HG03571 (cell line): ENCODE measurements at regions not wholly inside any gene's neighbourhood (a gene's known extent, or its start where the extent isn't known, plus 50 kb on each side); places are given as distances from the start of the nearest gene placed in this dataset.

Source experiments
- ATAC-seq: cut with Tn5 transposase; IDR thresholded peaks from one replicate; pipeline ENCODE4 v1.9.1; 2021; ENCODE audit not compliant: unreplicated experiment

- ATAC-seq: no peak
Observed at GRCh38 chr13:111448504-111448903, 128.1 kb downstream of the TEX29 start.

- ATAC-seq: no peak
Observed at GRCh38 chr13:111449041-111449440, 128.6 kb downstream of the TEX29 start.

GRCh38 chr13:111451402-111451801 is 131.0 kb downstream of the TEX29 start:
- ATAC-seq: no peak

- ATAC-seq: no peak
Observed at GRCh38 chr13:111456452-111457230, 136.2 kb downstream of the TEX29 start.

GRCh38 chr13:111458001-111458531 is 137.6 kb downstream of the TEX29 start:
- no peak for ATAC-seq

- ATAC-seq: no peak
Observed at GRCh38 chr13:111458739-111459138, 138.3 kb downstream of the TEX29 start.

- ATAC-seq: no peak
Observed at GRCh38 chr13:111459803-111460547, 139.5 kb downstream of the TEX29 start.

- ATAC-seq: no peak
Observed at GRCh38 chr13:111460548-111461444, 140.4 kb downstream of the TEX29 start.

- no peak for ATAC-seq
Observed at GRCh38 chr13:111461445-111462149, 141.2 kb downstream of the TEX29 start.

GRCh38 chr13:111462221-111462764 is 141.9 kb downstream of the TEX29 start:
- ATAC-seq: no peak

- ATAC-seq: no peak
Observed at GRCh38 chr13:111462944-111463343, 142.5 kb downstream of the TEX29 start.

- ATAC-seq: no peak
Observed at GRCh38 chr13:111467111-111467890, 146.9 kb downstream of the TEX29 start.

GRCh38 chr13:111468037-111468959 is 147.9 kb downstream of the TEX29 start:
- ATAC-seq: no peak

- no peak for ATAC-seq
Observed at GRCh38 chr13:111469450-111469849, 149.0 kb downstream of the TEX29 start.

- ATAC-seq: no peak
Observed at GRCh38 chr13:111469916-111470506, 149.6 kb downstream of the TEX29 start.

GRCh38 chr13:111470933-111471332 is 150.5 kb downstream of the TEX29 start:
- no peak for ATAC-seq

- no peak for ATAC-seq
Observed at GRCh38 chr13:111472083-111472482, 151.6 kb downstream of the TEX29 start.
